WTC11 (cell line): ENCODE measurements at regions not wholly inside any gene's neighbourhood (a gene's known extent, or its start where the extent isn't known, plus 50 kb on each side); places are given as distances from the start of the nearest gene placed in this dataset.

Source experiments
- ATAC-seq: fragments of 200-7000 bp; cut with Tn5 transposase; 2 replicates; pipeline ENCODE4 v1.10.0; 2021; ENCODE audit warnings: mild to moderate bottlenecking, moderate library complexity
- CTCF ChIA-PET: fragments of 300-600 bp; sonication (Branson Sonifier 250); formaldehyde crosslinking; loops from one replicate; lab custom pipeline; 2021; ENCODE audit warnings: antibody characterized with exemption; lab: Charles Lee
- POLR2A ChIA-PET: fragments of 350-600 bp; sonication (Branson Sonifier 250); formaldehyde crosslinking; loops from one replicate; lab custom pipeline; 2021; ENCODE audit warnings: antibody characterized with exemption; lab: Charles Lee
- DNase-seq: peaks from one replicate; pipeline ENCODE4 v3.0.0; 2021; ENCODE audit warnings: low spot score
- H3K27ac Mint-ChIP-seq: 2 replicates; pipeline ENCODE4 v1.8.0; 2021; ENCODE audit warnings: mixed read lengths
- H3K27me3 Mint-ChIP-seq: 2 replicates; pipeline ENCODE4 v1.8.0; 2021; ENCODE audit warnings: low read depth, mild to moderate bottlenecking, moderate library complexity, mixed read lengths
- H3K36me3 Mint-ChIP-seq: 2 replicates; pipeline ENCODE4 v1.8.0; 2021; ENCODE audit warnings: mixed read lengths
- H3K4me1 Mint-ChIP-seq: 2 replicates; pipeline ENCODE4 v1.8.0; 2022; ENCODE audit warnings: mixed read lengths
- H3K4me3 Mint-ChIP-seq: 2 replicates; pipeline ENCODE4 v1.8.0; 2021; ENCODE audit warnings: mild to moderate bottlenecking, moderate library complexity, mixed read lengths
- H3K9me3 Mint-ChIP-seq: 2 replicates; pipeline ENCODE4 v1.8.0; 2021; ENCODE audit warnings: mixed read lengths
- CDX4 ChIP-seq: fragments of 250-450 bp; sonication (Bioruptor Pico); IDR thresholded peaks from 2 replicates; pipeline ENCODE4 v1.9.0; 2021; ENCODE audit warnings: moderate library complexity, mild to moderate bottlenecking, inconsistent platforms, borderline replicate concordance
- CREB1 ChIP-seq: sonication (generic); formaldehyde crosslinking; IDR thresholded peaks from 2 replicates; pipeline ENCODE4 v1.8.0; 2023; ENCODE audit warnings: mild to moderate bottlenecking, missing genetic modification reagents
- E2F4 ChIP-seq: sonication (generic); formaldehyde crosslinking; IDR thresholded peaks from 2 replicates; pipeline ENCODE4 v1.8.1; 2022; ENCODE audit warnings: low read depth, mild to moderate bottlenecking, moderate library complexity, missing genetic modification reagents, borderline replicate concordance
- E2F5 ChIP-seq: sonication (generic); formaldehyde crosslinking; IDR thresholded peaks from 2 replicates; pipeline ENCODE4 v1.8.1; 2022; ENCODE audit warnings: mild to moderate bottlenecking, moderate library complexity, missing genetic modification reagents
- ESRRA ChIP-seq: sonication (generic); formaldehyde crosslinking; IDR thresholded peaks from 2 replicates; pipeline ENCODE4 v1.8.1; 2022; ENCODE audit warnings: mild to moderate bottlenecking, missing genetic modification reagents, borderline replicate concordance
- FOXK1 ChIP-seq: sonication (generic); formaldehyde crosslinking; IDR thresholded peaks from 2 replicates; pipeline ENCODE4 v1.8.0; 2022; ENCODE audit warnings: mild to moderate bottlenecking, moderate library complexity, missing genetic modification reagents
- FOXP1 ChIP-seq: sonication (generic); formaldehyde crosslinking; IDR thresholded peaks from 2 replicates; pipeline ENCODE4 v1.8.0; 2022; ENCODE audit warnings: missing genetic modification reagents, mild to moderate bottlenecking, moderate library complexity, borderline replicate concordance
- IRF1 ChIP-seq: sonication (generic); formaldehyde crosslinking; IDR thresholded peaks from 2 replicates; pipeline ENCODE4 v1.8.0; 2023; ENCODE audit warnings: missing genetic modification reagents
- MLX ChIP-seq: sonication (generic); formaldehyde crosslinking; IDR thresholded peaks from 2 replicates; pipeline ENCODE4 v1.8.1; 2023; ENCODE audit warnings: mild to moderate bottlenecking, missing genetic modification reagents, moderate library complexity
- MXD4 ChIP-seq: fragments of 250-450 bp; sonication (Bioruptor Pico); IDR thresholded peaks from 2 replicates; pipeline ENCODE4 v1.8.0; 2021; ENCODE audit warnings: mild to moderate bottlenecking, moderate library complexity, borderline replicate concordance
- NR1H2 ChIP-seq: sonication (generic); formaldehyde crosslinking; IDR thresholded peaks from 2 replicates; pipeline ENCODE4 v1.9.0; 2021; ENCODE audit warnings: mild to moderate bottlenecking, moderate library complexity, missing genetic modification reagents
- TP53 ChIP-seq: sonication (generic); formaldehyde crosslinking; IDR thresholded peaks from 2 replicates; pipeline ENCODE4 v1.8.1; 2023; ENCODE audit warnings: mild to moderate bottlenecking, missing genetic modification reagents
- ZBTB21 ChIP-seq: sonication (generic); formaldehyde crosslinking; IDR thresholded peaks from 2 replicates; pipeline ENCODE4 v1.8.1; 2023; ENCODE audit warnings: mild to moderate bottlenecking, missing genetic modification reagents, borderline replicate concordance
- ZNF138 ChIP-seq: sonication (generic); formaldehyde crosslinking; conservative IDR thresholded peaks from 2 replicates; pipeline ENCODE4 v1.8.1; 2022; ENCODE audit warnings: mild to moderate bottlenecking, moderate library complexity, missing genetic modification reagents
- ZNF232 ChIP-seq: sonication (generic); formaldehyde crosslinking; IDR thresholded peaks from 2 replicates; pipeline ENCODE4 v1.8.0; 2022; ENCODE audit warnings: mild to moderate bottlenecking, missing genetic modification reagents
- ZNF423 ChIP-seq: fragments of 250-450 bp; sonication (Bioruptor Pico); IDR thresholded peaks from 2 replicates; pipeline ENCODE4 v2.1.2; 2022; ENCODE audit warnings: mild to moderate bottlenecking, moderate library complexity
- ZNF532 ChIP-seq: fragments of 250-450 bp; sonication (Bioruptor Pico); IDR thresholded peaks from 2 replicates; pipeline ENCODE4 v1.9.0; 2021; ENCODE audit warnings: mild to moderate bottlenecking, borderline replicate concordance
- ZNF671 ChIP-seq: fragments of 250-450 bp; sonication (Bioruptor Pico); IDR thresholded peaks from 2 replicates; pipeline ENCODE4 v1.8.0; 2021; ENCODE audit warnings: mild to moderate bottlenecking

GRCh38 chr7:156139633-156140032, 327.4 kb upstream of the SHH start (continued):
- TF ChIP-seq ZNF423 (CRISPR knock-in tag): no peak

GRCh38 chr7:156139112-156139511, 326.8 kb upstream of the SHH start:
- POLR2A ChIA-PET: no interaction called here
- H3K27ac Mint-ChIP-seq: no peak overlapping the region
- no peak overlapping the region for H3K4me3 Mint-ChIP-seq
- no peak for DNase-seq
- H3K36me3 Mint-ChIP-seq: peaks cover 28% of the 10 kb centered on the region
- no peak for ATAC-seq
- H3K9me3 Mint-ChIP-seq: peaks cover 64% of the 10 kb centered on the region
- CTCF ChIA-PET: no interaction called here
- no peaks in the 10 kb centered on the region; the same call in 1 of the 2 replicates for H3K27me3 Mint-ChIP-seq
- H3K4me1 Mint-ChIP-seq: no peaks in the 10 kb centered on the region
- TF ChIP-seq NR1H2 (CRISPR knock-in tag) (no peak), ZNF532 (CRISPR knock-in tag) (no peak), ZNF232 (CRISPR knock-in tag) (no peak), ZNF423 (CRISPR knock-in tag) (no peak)

GRCh38 chr7:156131881-156132280, 319.6 kb upstream of the SHH start:
- no peak overlapping the region for H3K27ac Mint-ChIP-seq
- CTCF ChIA-PET: no interaction called here
- TF ChIP-seq IRF1 (CRISPR knock-in tag) (no peak), ESRRA (CRISPR knock-in tag) (no peak), ZNF138 (CRISPR knock-in tag) (no peak), MLX (CRISPR knock-in tag) (no peak), FOXK1 (no peak), CDX4 (CRISPR knock-in tag) (no peak), ZBTB21 (CRISPR knock-in tag) (no peak), ZNF532 (CRISPR knock-in tag) (no peak), ZNF671 (no peak), E2F4 (CRISPR knock-in tag) (no peak), CREB1 (CRISPR knock-in tag) (no peak), MXD4 (CRISPR knock-in tag) (no peak), TP53 (CRISPR knock-in tag) (no peak), FOXP1 (CRISPR knock-in tag) (no peak), E2F5 (CRISPR knock-in tag) (no peak)

More at GRCh38 chr7:156131881-156132280, 319.6 kb upstream of the SHH start:
- Mint-ChIP-seq H3K4me3 (no peak overlapping the region), H3K4me1 (no peaks in the 10 kb centered on the region), H3K27me3 (peaks cover 2% of the 10 kb centered on the region; the same call in 1 of the 2 replicates), H3K36me3 (peaks cover 32% of the 10 kb centered on the region), H3K9me3 (peaks cover 68% of the 10 kb centered on the region)
- POLR2A ChIA-PET: no interaction called here
- no peak for DNase-seq
- ATAC-seq: no peak
